ENCODE measurements at regions not wholly inside any gene's neighbourhood (a gene's known extent, or its start where the extent isn't known, plus 50 kb on each side); places are given as distances from the start of the nearest gene placed in this dataset.

DNA sequence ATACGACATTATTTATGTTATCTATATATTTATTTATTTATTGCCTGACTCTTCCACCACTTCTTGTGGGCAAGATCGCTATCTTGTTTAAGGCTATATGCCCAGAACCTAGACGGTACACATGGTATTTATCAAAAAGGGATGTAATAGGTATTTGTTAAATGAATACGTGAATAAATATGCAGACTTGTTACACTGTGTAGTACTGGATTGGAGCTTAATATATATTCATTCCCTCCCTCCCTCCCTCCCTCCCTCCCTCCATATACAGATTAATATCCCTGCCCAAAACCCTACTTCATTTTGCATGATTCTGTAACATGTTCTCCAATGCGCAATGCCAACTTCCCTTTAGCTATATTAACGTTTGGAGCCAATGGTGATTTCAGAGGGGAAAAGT lies 1273.7 kb upstream of the AUTS2 start:
- Histone ChIP-seq H3K9me3 (ENCODE audit: control insufficient read depth, insufficient read depth, low read length) (peaks cover 2% of the 10 kb centered on the region; the same call in 1 of the 2 replicates), H2BK20ac (ENCODE audit: low read depth, low read length) (no peak overlapping the region), H3K4ac (ENCODE audit: low read depth, low read length) (no peak overlapping the region), H3K79me1 (ENCODE audit: low read depth in 1 of 2, low read length in 2 of 2) (no peaks in the 10 kb centered on the region), H3K56ac (ENCODE audit: extremely low read depth, insufficient read depth, low read length) (no peak overlapping the region), H2BK5ac (ENCODE audit: low read depth, low read length, poor library complexity, severe bottlenecking) (no peak overlapping the region), H3K36me3 (ENCODE audit: control insufficient read depth, insufficient read depth, low read length) (no peaks in the 10 kb centered on the region), H3K9ac (ENCODE audit: low read depth, low read length) (no peak overlapping the region), H3K4me1 (ENCODE audit: control insufficient read depth, insufficient read depth, low read length) (no peaks in the 10 kb centered on the region), H3K23ac (ENCODE audit: low read depth, low read length) (no peak overlapping the region), H2AFZ (replicated peaks; ENCODE audit: low read length, poor library complexity) (no peak overlapping the region), H3K14ac (replicated peaks; ENCODE audit: low read depth, low read length) (no peak overlapping the region), H2AK5ac (ENCODE audit: low read depth, low read length) (no peak overlapping the region), H4K91ac (ENCODE audit: insufficient read depth, low read depth, low read length) (no peak overlapping the region), H2BK120ac (ENCODE audit: low read depth, low read length) (no peak overlapping the region), H3K18ac (ENCODE audit: low read depth, low read length) (no peak overlapping the region), H2AK9ac (replicated peaks; ENCODE audit: low read depth, low read length, poor library complexity) (no peak overlapping the region), H4K20me1 (ENCODE audit: insufficient read depth, low read length) (no peaks in the 10 kb centered on the region), H4K5ac (ENCODE audit: low read depth, low read length) (no peak overlapping the region), H3K27ac (ENCODE audit: insufficient read depth, low read length) (no peak overlapping the region), H4K8ac (ENCODE audit: low read depth in 2 of 2, low read length in 2 of 2) (no peak overlapping the region), H2BK15ac (ENCODE audit: low read depth, low read length) (no peak overlapping the region), H3K9me1 (ENCODE audit: insufficient read depth, low read length) (no peaks in the 10 kb centered on the region), H3K27me3 (ENCODE audit: control insufficient read depth, insufficient read depth, low read length) (no peaks in the 10 kb centered on the region), H3K4me2 (ENCODE audit: low read depth, low read length) (no peak overlapping the region), H3K4me3 (ENCODE audit: insufficient read depth, low read depth, low read length) (no peak overlapping the region)
- DNase-seq (no peak), ATAC-seq (ENCODE audit: low read depth) (no peak)
- in situ Hi-C loops (cut with MboI; ENCODE audit: low sequenced_read_pairs) = no loop called here
- CTCF ChIA-PET = no interaction called here
- intact Hi-C loops (cut with micrococcal nuclease) = no loop called here
- POLR2A ChIA-PET (ENCODE audit: unreplicated experiment) = no interaction called here
- no CpG with 5 or more reads among the region's 6 CpGs for WGBS, 2 experiments (ENCODE audit: extremely low coverage in 2 of 2, insufficient read length in 1 of 2)
- BruUV-seq (replicated peaks) = no TSS peak
- TF ChIP-seq RFX5 (IDR thresholded peaks at IDR 0.05; ENCODE audit: low read depth, low read length) (no peak), RAD21 (IDR thresholded peaks at IDR 0.05; ENCODE audit: low read length) (no peak), MAFK (IDR thresholded peaks at IDR 0.05; ENCODE audit: low read depth, low read length) (no peak), MAZ (IDR thresholded peaks at IDR 0.05; ENCODE audit: borderline replicate concordance, low read depth, low read length) (no peak)
- dilution Hi-C loops (cut with HindIII; ENCODE audit: low sequenced_read_pairs, unreplicated experiment) = no loop called here

Measured in IMR-90 (cell line).